PC-3 (cell line): ENCODE measurements at regions not wholly inside any gene's neighbourhood (a gene's known extent, or its start where the extent isn't known, plus 50 kb on each side); places are given as distances from the start of the nearest gene placed in this dataset.

Experiments
- EZH2 ChIP-seq: fragments of 300-600 bp; sonication (generic); IDR thresholded peaks from one replicate; pipeline ENCODE4 v1.6.1; 2017; ENCODE audit warnings: antibody characterized with exemption, mild to moderate bottlenecking, low read length; ENCODE audit not compliant: unreplicated experiment
- EZH2phosphoT487 ChIP-seq: fragments of 300-600 bp; sonication (generic); IDR thresholded peaks from 2 replicates; pipeline ENCODE4 v1.6.1; 2018; ENCODE audit warnings: mild to moderate bottlenecking, antibody characterized with exemption, low read length, borderline replicate concordance
- TF ChIP-seq, protein P1 (sequence below): fragments of 300-600 bp; sonication (generic); conservative IDR thresholded peaks from 2 replicates; pipeline ENCODE4 v1.5.1; 2017; ENCODE audit warnings: antibody characterized with exemption, low read depth, mild to moderate bottlenecking, low read length

DNA sequence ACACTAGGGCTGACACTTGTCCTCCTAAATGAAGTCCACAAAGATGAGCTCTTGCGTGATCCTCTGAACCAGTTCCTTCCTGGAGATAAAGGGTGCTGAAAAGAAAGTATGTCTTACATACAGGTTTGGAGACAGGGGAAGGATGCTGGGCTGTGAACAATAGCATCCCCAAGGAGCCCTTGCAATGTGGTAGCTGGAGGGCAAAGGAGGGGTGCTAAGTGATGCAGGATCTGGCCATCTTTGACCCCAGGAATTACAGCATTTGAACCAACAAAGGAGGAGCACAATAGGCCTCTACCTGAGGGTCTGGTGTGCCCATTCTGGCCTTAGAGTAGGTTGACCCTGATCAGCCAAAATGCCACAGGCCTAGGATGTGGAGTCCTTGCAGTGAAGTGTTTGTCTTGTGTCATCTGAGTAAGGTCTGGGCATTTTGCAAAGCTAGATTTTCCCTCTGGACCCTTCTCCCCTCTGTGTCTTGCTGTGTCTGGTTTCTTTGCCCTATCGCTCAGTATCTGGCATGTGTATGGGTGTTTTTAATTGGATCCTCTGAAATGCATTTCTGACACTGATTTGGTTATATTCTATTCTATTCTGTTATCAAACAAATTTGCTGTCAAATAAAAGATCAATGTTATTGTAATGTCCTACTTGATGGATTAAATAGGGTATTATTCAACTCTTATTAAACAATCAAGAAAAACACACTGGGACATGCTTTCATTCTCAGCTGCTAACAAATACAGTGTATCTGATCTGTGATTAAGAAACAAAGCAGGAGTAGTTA, 364.8 kb upstream of the MEIS1 start:
- no peak for TF ChIP-seq EZH2
- TF ChIP-seq, protein P1, sequence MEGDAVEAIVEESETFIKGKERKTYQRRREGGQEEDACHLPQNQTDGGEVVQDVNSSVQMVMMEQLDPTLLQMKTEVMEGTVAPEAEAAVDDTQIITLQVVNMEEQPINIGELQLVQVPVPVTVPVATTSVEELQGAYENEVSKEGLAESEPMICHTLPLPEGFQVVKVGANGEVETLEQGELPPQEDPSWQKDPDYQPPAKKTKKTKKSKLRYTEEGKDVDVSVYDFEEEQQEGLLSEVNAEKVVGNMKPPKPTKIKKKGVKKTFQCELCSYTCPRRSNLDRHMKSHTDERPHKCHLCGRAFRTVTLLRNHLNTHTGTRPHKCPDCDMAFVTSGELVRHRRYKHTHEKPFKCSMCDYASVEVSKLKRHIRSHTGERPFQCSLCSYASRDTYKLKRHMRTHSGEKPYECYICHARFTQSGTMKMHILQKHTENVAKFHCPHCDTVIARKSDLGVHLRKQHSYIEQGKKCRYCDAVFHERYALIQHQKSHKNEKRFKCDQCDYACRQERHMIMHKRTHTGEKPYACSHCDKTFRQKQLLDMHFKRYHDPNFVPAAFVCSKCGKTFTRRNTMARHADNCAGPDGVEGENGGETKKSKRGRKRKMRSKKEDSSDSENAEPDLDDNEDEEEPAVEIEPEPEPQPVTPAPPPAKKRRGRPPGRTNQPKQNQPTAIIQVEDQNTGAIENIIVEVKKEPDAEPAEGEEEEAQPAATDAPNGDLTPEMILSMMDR: no peak
- TF ChIP-seq EZH2phosphoT487: no peak
